ENCODE measurements at regions not wholly inside any gene's neighbourhood (a gene's known extent, or its start where the extent isn't known, plus 50 kb on each side); places are given as distances from the start of the nearest gene placed in this dataset.

DNA sequence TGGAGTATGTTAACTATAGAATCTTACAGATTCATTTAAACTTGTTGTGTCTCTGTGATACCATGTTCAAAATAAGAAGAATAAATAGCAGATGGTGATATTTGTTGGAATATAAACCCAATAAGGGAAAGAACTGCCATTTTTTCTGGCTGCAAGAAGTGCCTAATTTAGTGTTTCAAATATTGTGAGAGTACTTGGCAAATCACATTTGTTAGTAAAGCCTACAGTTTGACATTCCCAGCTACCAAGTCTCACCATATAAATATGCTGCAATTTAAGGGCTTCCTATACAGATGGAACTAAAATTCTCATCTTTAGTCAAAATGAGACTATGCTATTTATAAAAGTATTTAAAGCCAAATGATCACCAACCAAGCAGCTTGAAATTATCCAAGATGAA is 96.0 kb upstream of the WDFY3 start:
- no peak overlapping the region for H2AK5ac ChIP-seq (ENCODE audit: insufficient read length, low read length)
- H3K56ac ChIP-seq (ENCODE audit: insufficient read length, low read depth, low read length) = no peak overlapping the region
- no peak overlapping the region for H3K4me2 ChIP-seq (ENCODE audit: insufficient read depth, insufficient read length, low read length)
- Mint-ChIP-seq H3K4me1 (peaks cover 4 to 8% of the 10 kb centered on the region in 2 experiments), H3K27me3 (ENCODE audit: low read depth) (no peaks in the 10 kb centered on the region), H3K27ac (no peak overlapping the region), H3K36me3 (ENCODE audit: insufficient read depth in 1 of 3, low read depth in 3 of 3) (no peaks in the 10 kb centered on the region), H3K9me3 (peaks cover 0 to 2% of the 10 kb centered on the region in 2 experiments; a peak in 2 of 5 replicates), H3K4me3 (no peak overlapping the region)
- TF ChIP-seq, protein P1, sequence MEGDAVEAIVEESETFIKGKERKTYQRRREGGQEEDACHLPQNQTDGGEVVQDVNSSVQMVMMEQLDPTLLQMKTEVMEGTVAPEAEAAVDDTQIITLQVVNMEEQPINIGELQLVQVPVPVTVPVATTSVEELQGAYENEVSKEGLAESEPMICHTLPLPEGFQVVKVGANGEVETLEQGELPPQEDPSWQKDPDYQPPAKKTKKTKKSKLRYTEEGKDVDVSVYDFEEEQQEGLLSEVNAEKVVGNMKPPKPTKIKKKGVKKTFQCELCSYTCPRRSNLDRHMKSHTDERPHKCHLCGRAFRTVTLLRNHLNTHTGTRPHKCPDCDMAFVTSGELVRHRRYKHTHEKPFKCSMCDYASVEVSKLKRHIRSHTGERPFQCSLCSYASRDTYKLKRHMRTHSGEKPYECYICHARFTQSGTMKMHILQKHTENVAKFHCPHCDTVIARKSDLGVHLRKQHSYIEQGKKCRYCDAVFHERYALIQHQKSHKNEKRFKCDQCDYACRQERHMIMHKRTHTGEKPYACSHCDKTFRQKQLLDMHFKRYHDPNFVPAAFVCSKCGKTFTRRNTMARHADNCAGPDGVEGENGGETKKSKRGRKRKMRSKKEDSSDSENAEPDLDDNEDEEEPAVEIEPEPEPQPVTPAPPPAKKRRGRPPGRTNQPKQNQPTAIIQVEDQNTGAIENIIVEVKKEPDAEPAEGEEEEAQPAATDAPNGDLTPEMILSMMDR (conservative IDR thresholded peaks at IDR 0.05) = no peak
- no peak overlapping the region for H3T11ph ChIP-seq (ENCODE audit: low read length)
- no peak overlapping the region for H4K8ac ChIP-seq (replicated peaks; ENCODE audit: insufficient read length, low read depth, low read length)
- H3K4me1 ChIP-seq (ENCODE audit: insufficient read depth, low read length) = no peaks in the 10 kb centered on the region; the same call in 1 of the 2 replicates
- H3K27me3 ChIP-seq (ENCODE audit: insufficient read depth, low read length) = no peaks in the 10 kb centered on the region
- H3K23ac ChIP-seq (ENCODE audit: insufficient read length, low read depth, low read length) = no peak overlapping the region
- H3K14ac ChIP-seq (ENCODE audit: insufficient read depth, low read length) = no peak overlapping the region
- H3K9ac ChIP-seq (ENCODE audit: extremely low read depth, insufficient read length, low read length) = no peak overlapping the region
- H3K18ac ChIP-seq (ENCODE audit: insufficient read length, low read depth, low read length) = no peak overlapping the region
- H2BK15ac ChIP-seq (ENCODE audit: low read depth, low read length) = no peak overlapping the region
- no peak overlapping the region for H2BK5ac ChIP-seq (ENCODE audit: insufficient read length, low read length)
- H3K27ac ChIP-seq (ENCODE audit: insufficient read length, low read depth, low read length) = no peak overlapping the region
- no peak overlapping the region for H3K4ac ChIP-seq (ENCODE audit: low read depth, low read length)
- H2BK120ac ChIP-seq (ENCODE audit: low read depth, low read length, poor library complexity, severe bottlenecking) = no peak overlapping the region
- no peak overlapping the region for H2BK20ac ChIP-seq (ENCODE audit: low read depth, low read length, poor library complexity, severe bottlenecking)
- DNase-seq = no peak
- H3K79me2 ChIP-seq (ENCODE audit: insufficient read depth, low read length) = no peaks in the 10 kb centered on the region
- H2AFZ ChIP-seq (ENCODE audit: low read length) = no peak overlapping the region
- no peaks in the 10 kb centered on the region for H3K9me3 ChIP-seq (ENCODE audit: control insufficient read depth, low read depth, low read length)
- no peak overlapping the region for H4K5ac ChIP-seq (ENCODE audit: insufficient read length, low read depth, low read length)
- H3K23me2 ChIP-seq (ENCODE audit: insufficient read length, low read depth, low read length, poor library complexity, severe bottlenecking) = no peaks in the 10 kb centered on the region
- no peaks in the 10 kb centered on the region for H4K20me1 ChIP-seq (ENCODE audit: control insufficient read depth, insufficient read depth, insufficient read length)
- no peak overlapping the region for H4K91ac ChIP-seq (ENCODE audit: insufficient read length, low read depth, low read length)
- no peak overlapping the region for H2BK12ac ChIP-seq (ENCODE audit: insufficient read length, low read depth, low read length)
- no peaks in the 10 kb centered on the region for H3K79me1 ChIP-seq (ENCODE audit: insufficient read depth, low read depth, low read length, poor library complexity, severe bottlenecking)

All from H9 (cell line).